ENCODE measurements at regions not wholly inside any gene's neighbourhood (a gene's known extent, or its start where the extent isn't known, plus 50 kb on each side); places are given as distances from the start of the nearest gene placed in this dataset.
"Not testable (repeated sequence)": the region's sequence is repeated elsewhere in the genome, so short reads cannot be mapped to it uniquely, and the experiment has no call there.

GRCh38 chr6:1216488-1216974 lies 95.4 kb upstream of the FOXQ1 start:
- H3K4me3 ChIP-seq (ENCODE audit: low read length) = no peak overlapping the region
- DNase-seq (ENCODE audit: low read depth) = no peak
- TF ChIP-seq, protein P1, sequence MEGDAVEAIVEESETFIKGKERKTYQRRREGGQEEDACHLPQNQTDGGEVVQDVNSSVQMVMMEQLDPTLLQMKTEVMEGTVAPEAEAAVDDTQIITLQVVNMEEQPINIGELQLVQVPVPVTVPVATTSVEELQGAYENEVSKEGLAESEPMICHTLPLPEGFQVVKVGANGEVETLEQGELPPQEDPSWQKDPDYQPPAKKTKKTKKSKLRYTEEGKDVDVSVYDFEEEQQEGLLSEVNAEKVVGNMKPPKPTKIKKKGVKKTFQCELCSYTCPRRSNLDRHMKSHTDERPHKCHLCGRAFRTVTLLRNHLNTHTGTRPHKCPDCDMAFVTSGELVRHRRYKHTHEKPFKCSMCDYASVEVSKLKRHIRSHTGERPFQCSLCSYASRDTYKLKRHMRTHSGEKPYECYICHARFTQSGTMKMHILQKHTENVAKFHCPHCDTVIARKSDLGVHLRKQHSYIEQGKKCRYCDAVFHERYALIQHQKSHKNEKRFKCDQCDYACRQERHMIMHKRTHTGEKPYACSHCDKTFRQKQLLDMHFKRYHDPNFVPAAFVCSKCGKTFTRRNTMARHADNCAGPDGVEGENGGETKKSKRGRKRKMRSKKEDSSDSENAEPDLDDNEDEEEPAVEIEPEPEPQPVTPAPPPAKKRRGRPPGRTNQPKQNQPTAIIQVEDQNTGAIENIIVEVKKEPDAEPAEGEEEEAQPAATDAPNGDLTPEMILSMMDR (conservative IDR thresholded peaks at IDR 0.05; ENCODE audit: low read length) = no peak

DNA sequence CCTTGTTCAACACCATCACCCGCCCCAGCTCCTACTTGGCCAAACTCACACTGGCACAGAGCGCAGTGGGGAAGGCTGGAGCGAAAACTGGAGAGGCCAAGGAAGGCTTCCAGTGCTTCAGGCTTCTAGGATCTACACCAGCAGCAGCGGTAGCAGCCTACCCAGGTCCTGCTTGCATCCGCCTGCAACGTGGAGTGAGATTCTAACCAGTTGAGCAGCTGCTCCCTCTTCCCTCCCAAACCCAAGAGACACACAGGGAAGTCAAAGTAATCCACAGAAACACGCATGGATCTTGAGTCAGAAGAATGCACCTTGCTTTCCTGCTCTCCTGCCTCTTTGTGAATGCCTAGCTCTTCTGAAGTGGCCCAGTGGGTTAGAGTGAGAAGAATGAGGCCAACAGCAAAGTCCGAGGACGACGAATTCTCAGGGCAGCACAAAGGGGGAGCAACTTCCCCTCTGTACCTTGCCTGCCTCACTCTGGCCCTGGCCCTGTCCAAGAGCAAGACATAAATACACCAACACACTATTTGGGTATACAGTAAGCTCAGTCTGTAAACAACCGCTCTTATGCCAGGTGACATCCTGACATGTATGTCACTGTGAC lies 95.9 kb upstream of the FOXQ1 start:
- H3K4me3 ChIP-seq (ENCODE audit: low read length) = no peak overlapping the region
- TF ChIP-seq, protein P1 (conservative IDR thresholded peaks at IDR 0.05; ENCODE audit: low read length) = no peak
- no peak for DNase-seq (ENCODE audit: low read depth)

- DNase-seq (ENCODE audit: low read depth) = no peak
- TF ChIP-seq, protein P1 (conservative IDR thresholded peaks at IDR 0.05; ENCODE audit: low read length) = no peak
- H3K4me3 ChIP-seq (ENCODE audit: low read length) = no peak overlapping the region
These were observed 96.9 kb upstream of the FOXQ1 start for GRCh38 chr6:1215023-1215422.

GRCh38 chr6:1212919-1213318 lies 99.0 kb upstream of the FOXQ1 start:
- TF ChIP-seq, protein P1 (conservative IDR thresholded peaks at IDR 0.05; ENCODE audit: low read length) = no peak
- DNase-seq (ENCODE audit: low read depth) = no peak
- no peak overlapping the region for H3K4me3 ChIP-seq (ENCODE audit: low read length)

- not testable (repeated sequence) for H3K4me3 ChIP-seq (ENCODE audit: low read length); DNase-seq (ENCODE audit: low read depth)
These were observed 99.8 kb upstream of the FOXQ1 start for GRCh38 chr6:1212138-1212537.

GRCh38 chr6:1210631-1211030 lies 101.3 kb upstream of the FOXQ1 start:
- DNase-seq (ENCODE audit: low read depth) = not testable (repeated sequence)

DNA sequence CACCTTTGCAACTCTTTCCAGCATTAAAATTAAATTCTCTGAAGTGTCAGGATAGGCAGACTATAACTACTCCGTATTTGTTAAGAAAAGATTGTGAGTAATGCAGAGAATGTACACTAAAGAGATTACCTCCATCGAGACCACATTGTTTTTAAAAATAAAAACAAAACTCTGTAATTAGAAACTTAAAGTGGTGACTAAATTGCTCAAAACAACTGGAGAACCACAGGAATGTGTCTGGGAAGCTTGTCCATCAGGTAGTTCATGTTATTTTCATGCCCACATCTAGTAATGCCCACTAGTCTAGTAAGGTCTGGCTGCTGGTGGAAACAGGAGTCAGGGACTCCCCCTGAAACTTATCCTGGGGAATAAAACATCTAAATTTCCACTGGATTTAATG lies 103.0 kb upstream of the FOXQ1 start:
- TF ChIP-seq, protein P1 (conservative IDR thresholded peaks at IDR 0.05; ENCODE audit: low read length) = no peak
- H3K4me3 ChIP-seq (ENCODE audit: low read length) = no peak overlapping the region
- DNase-seq (ENCODE audit: low read depth) = peak; percentile 38

More at GRCh38 chr6:1210631-1211030, 101.3 kb upstream of the FOXQ1 start:
- not testable (repeated sequence) for H3K4me3 ChIP-seq (ENCODE audit: low read length)

DNA sequence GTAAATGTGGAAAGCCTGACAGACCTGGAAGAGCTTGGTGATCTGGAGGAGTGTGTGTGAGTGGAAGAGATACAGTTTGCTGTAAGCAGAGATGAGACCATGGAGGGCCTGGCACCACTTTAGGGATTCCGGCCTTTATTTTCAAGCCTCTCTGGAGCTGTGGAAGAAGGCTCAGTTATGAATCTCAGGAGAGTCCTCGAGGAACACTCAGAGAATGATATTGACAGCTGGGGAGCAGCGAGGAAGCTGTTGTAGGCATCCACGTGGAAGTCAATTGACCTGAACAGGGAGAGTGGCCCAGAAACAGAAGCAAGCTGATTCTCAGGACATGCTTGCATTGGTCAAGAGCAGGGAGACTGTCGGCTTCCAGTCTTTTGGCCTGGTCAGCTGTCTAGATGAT lies 108.4 kb upstream of the FOXQ1 start:
- H3K4me3 ChIP-seq (ENCODE audit: low read length) = no peak overlapping the region
- no peak for DNase-seq (ENCODE audit: low read depth)
- TF ChIP-seq, protein P1 (conservative IDR thresholded peaks at IDR 0.05; ENCODE audit: low read length) = no peak
